ENCODE measurements at regions not wholly inside any gene's neighbourhood (a gene's known extent, or its start where the extent isn't known, plus 50 kb on each side); places are given as distances from the start of the nearest gene placed in this dataset.

DNA sequence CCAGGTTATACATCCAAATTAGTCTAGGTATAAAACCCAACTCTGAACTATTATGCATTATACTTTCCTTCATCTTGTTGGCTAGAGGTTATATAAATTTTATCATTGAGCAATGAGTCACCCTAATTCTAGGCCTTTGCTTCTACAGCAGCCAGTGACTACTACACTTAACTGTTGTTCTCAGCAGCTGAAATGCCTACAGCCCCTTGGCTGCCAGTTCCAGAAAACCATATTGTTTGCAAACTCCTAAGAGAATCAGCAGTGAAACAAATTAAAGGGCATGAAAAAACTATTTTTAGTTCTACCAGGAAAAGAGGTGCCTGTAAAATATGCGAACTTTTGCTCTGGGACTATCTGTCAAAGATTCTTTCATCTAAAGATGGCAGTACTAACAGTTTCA lies 292.8 kb downstream of the FRK start (continued):
- TF ChIP-seq, protein P1, sequence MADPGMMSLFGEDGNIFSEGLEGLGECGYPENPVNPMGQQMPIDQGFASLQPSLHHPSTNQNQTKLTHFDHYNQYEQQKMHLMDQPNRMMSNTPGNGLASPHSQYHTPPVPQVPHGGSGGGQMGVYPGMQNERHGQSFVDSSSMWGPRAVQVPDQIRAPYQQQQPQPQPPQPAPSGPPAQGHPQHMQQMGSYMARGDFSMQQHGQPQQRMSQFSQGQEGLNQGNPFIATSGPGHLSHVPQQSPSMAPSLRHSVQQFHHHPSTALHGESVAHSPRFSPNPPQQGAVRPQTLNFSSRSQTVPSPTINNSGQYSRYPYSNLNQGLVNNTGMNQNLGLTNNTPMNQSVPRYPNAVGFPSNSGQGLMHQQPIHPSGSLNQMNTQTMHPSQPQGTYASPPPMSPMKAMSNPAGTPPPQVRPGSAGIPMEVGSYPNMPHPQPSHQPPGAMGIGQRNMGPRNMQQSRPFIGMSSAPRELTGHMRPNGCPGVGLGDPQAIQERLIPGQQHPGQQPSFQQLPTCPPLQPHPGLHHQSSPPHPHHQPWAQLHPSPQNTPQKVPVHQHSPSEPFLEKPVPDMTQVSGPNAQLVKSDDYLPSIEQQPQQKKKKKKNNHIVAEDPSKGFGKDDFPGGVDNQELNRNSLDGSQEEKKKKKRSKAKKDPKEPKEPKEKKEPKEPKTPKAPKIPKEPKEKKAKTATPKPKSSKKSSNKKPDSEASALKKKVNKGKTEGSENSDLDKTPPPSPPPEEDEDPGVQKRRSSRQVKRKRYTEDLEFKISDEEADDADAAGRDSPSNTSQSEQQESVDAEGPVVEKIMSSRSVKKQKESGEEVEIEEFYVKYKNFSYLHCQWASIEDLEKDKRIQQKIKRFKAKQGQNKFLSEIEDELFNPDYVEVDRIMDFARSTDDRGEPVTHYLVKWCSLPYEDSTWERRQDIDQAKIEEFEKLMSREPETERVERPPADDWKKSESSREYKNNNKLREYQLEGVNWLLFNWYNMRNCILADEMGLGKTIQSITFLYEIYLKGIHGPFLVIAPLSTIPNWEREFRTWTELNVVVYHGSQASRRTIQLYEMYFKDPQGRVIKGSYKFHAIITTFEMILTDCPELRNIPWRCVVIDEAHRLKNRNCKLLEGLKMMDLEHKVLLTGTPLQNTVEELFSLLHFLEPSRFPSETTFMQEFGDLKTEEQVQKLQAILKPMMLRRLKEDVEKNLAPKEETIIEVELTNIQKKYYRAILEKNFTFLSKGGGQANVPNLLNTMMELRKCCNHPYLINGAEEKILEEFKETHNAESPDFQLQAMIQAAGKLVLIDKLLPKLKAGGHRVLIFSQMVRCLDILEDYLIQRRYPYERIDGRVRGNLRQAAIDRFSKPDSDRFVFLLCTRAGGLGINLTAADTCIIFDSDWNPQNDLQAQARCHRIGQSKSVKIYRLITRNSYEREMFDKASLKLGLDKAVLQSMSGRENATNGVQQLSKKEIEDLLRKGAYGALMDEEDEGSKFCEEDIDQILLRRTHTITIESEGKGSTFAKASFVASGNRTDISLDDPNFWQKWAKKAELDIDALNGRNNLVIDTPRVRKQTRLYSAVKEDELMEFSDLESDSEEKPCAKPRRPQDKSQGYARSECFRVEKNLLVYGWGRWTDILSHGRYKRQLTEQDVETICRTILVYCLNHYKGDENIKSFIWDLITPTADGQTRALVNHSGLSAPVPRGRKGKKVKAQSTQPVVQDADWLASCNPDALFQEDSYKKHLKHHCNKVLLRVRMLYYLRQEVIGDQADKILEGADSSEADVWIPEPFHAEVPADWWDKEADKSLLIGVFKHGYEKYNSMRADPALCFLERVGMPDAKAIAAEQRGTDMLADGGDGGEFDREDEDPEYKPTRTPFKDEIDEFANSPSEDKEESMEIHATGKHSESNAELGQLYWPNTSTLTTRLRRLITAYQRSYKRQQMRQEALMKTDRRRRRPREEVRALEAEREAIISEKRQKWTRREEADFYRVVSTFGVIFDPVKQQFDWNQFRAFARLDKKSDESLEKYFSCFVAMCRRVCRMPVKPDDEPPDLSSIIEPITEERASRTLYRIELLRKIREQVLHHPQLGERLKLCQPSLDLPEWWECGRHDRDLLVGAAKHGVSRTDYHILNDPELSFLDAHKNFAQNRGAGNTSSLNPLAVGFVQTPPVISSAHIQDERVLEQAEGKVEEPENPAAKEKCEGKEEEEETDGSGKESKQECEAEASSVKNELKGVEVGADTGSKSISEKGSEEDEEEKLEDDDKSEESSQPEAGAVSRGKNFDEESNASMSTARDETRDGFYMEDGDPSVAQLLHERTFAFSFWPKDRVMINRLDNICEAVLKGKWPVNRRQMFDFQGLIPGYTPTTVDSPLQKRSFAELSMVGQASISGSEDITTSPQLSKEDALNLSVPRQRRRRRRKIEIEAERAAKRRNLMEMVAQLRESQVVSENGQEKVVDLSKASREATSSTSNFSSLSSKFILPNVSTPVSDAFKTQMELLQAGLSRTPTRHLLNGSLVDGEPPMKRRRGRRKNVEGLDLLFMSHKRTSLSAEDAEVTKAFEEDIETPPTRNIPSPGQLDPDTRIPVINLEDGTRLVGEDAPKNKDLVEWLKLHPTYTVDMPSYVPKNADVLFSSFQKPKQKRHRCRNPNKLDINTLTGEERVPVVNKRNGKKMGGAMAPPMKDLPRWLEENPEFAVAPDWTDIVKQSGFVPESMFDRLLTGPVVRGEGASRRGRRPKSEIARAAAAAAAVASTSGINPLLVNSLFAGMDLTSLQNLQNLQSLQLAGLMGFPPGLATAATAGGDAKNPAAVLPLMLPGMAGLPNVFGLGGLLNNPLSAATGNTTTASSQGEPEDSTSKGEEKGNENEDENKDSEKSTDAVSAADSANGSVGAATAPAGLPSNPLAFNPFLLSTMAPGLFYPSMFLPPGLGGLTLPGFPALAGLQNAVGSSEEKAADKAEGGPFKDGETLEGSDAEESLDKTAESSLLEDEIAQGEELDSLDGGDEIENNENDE (IDR thresholded peaks at IDR 0.05; ENCODE audit: insufficient replicate concordance, low read length): no peak
- TF ChIP-seq KDM1A (IDR thresholded peaks at IDR 0.05; ENCODE audit: borderline replicate concordance, low read length) (no peak), SAP30 (IDR thresholded peaks at IDR 0.05; ENCODE audit: insufficient read depth, insufficient replicate concordance, low read length) (no peak), GABPA (IDR thresholded peaks at IDR 0.05; ENCODE audit: borderline replicate concordance, insufficient read depth, low read length) (no peak), JUND (IDR thresholded peaks at IDR 0.05; ENCODE audit: low read length) (no peak), KDM5A (IDR thresholded peaks at IDR 0.05; ENCODE audit: low read length) (no peak)
- TF ChIP-seq, protein P2, sequence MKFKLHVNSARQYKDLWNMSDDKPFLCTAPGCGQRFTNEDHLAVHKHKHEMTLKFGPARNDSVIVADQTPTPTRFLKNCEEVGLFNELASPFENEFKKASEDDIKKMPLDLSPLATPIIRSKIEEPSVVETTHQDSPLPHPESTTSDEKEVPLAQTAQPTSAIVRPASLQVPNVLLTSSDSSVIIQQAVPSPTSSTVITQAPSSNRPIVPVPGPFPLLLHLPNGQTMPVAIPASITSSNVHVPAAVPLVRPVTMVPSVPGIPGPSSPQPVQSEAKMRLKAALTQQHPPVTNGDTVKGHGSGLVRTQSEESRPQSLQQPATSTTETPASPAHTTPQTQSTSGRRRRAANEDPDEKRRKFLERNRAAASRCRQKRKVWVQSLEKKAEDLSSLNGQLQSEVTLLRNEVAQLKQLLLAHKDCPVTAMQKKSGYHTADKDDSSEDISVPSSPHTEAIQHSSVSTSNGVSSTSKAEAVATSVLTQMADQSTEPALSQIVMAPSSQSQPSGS (IDR thresholded peaks at IDR 0.05; ENCODE audit: low read length): no peak
